ENCODE measurements at regions not wholly inside any gene's neighbourhood (a gene's known extent, or its start where the extent isn't known, plus 50 kb on each side); places are given as distances from the start of the nearest gene placed in this dataset.
A peak's percentile ranks its signal among the peaks of the same experiment; 100 is the strongest.

GRCh38 chr6:11366934-11367637 is 134.6 kb upstream of the NEDD9 start:
- DNase-seq (ENCODE audit: low read depth, low spot score) = peak; percentile 58
- peak overlapping the region; percentile 51 for H3K27ac ChIP-seq

- peak overlapping the region; percentile 51 for H3K27ac ChIP-seq
- no peak for DNase-seq (ENCODE audit: low read depth, low spot score)
Measured at GRCh38 chr6:11366183-11366933, 133.9 kb upstream of the NEDD9 start.

GRCh38 chr6:11364971-11365397 is 132.5 kb upstream of the NEDD9 start:
- DNase-seq (ENCODE audit: low read depth, low spot score) = no peak
- H3K27ac ChIP-seq = no peak overlapping the region

GRCh38 chr6:11363881-11364576 is 131.6 kb upstream of the NEDD9 start:
- peak overlapping the region; percentile 19 for H3K27ac ChIP-seq
- peak; percentile 67 for DNase-seq (ENCODE audit: low read depth, low spot score)

- no peak overlapping the region for H3K27ac ChIP-seq
- no peak for DNase-seq (ENCODE audit: low read depth, low spot score)
Measured at GRCh38 chr6:11362564-11362963, 130.1 kb upstream of the NEDD9 start.

DNA sequence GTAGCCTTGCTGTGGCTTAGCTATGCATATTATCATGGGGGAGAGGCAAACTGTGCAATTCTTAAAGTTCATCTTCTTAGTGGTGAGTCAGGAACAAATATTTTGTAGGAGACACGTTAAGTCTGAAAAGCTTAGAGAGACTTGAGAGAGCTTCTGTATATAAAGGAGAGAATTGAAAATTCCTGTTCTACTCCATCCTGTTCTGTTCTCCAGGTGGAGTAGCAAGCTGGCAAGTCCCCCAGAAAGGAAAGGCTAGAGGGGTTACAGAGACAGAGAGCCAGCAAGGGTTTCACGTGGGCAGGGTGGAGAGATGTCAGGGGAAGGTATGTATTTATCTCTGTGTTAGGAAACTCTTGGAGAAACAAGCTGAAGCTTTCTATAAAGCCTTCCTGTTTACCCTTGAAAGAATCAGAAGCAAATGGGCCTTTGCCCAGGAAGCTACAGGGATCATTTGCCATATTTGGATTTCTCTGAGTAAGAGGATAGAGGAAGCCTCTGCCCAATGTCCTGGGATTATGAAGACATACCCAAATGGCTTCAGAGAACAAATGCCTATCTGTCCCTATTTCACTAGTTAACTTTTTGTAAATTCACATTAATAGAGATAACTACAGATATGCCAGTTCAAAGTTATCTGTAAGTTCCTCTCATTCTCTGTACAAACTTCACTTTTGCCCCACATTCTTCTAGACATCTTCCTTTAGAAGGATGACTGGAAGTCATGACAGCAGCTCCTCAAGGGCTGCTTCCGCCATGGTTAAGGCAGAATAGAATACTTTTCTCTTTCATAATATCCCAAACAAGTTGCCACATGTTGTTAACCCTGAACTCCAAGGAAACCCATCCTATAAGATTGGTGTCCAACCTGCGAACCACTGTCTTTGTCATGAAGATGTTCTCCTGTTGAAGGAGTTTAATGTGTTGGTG is 126.7 kb upstream of the NEDD9 start:
- H3K27ac ChIP-seq = peak overlapping the region; percentile 34
- no peak for DNase-seq (ENCODE audit: low read depth, low spot score)

DNA sequence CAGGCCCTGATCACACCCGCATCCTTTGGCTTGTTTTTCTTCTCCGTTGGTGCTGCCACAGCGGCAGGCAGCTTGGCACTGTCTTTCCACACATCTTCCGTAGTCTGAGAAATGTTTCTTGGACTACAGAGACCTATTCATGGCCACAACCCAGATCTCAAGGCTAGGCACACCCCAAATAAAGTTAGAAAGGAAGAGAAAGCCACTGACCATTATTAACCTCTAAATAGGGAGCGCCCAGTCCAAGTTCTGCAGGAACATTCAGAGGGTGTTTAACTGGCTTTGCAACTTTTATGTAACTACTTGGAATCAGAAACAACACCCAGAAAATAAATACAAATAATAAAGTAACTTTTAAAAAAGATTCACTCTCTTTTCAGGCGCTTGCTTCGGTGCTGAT is 124.8 kb upstream of the NEDD9 start:
- peak overlapping the region; percentile 57 for H3K27ac ChIP-seq
- DNase-seq (ENCODE audit: low read depth, low spot score) = no peak

GRCh38 chr6:11356404-11357155 is 124.1 kb upstream of the NEDD9 start:
- no peak for DNase-seq (ENCODE audit: low read depth, low spot score)
- H3K27ac ChIP-seq = peak overlapping the region; percentile 57

GRCh38 chr6:11353921-11354389 is 121.5 kb upstream of the NEDD9 start:
- peak overlapping the region; percentile 51 for H3K27ac ChIP-seq

GRCh38 chr6:11350294-11350693 is 117.8 kb upstream of the NEDD9 start:
- DNase-seq (ENCODE audit: low read depth, low spot score) = no peak
- no peak overlapping the region for H3K27ac ChIP-seq

More at GRCh38 chr6:11353921-11354389, 121.5 kb upstream of the NEDD9 start:
- DNase-seq (ENCODE audit: low read depth, low spot score) = no peak

DNA sequence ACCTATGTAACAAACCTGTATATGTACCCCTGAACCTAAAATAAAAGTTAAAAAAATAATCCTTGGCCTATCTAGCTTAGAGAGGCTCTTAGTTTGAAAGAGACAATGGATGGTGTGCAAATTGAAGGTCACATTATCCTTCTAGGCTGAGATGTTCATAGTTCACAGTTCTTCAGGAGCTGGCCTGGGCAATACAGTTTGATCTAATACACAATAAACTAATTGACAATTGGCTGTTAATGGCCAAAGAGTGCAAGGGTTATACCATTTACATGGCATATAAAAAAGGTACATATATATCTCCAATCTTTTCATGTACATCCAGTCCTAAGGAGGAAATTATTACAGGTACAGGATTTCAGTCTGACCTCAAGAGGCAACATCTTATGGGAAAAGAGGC is 117.4 kb upstream of the NEDD9 start:
- no peak overlapping the region for H3K27ac ChIP-seq

GRCh38 chr6:11346516-11346915 is 114.0 kb upstream of the NEDD9 start:
- no peak for DNase-seq (ENCODE audit: low read depth, low spot score)

More for the DNA sequence above, 117.4 kb upstream of the NEDD9 start:
- DNase-seq (ENCODE audit: low read depth, low spot score) = no peak

DNA sequence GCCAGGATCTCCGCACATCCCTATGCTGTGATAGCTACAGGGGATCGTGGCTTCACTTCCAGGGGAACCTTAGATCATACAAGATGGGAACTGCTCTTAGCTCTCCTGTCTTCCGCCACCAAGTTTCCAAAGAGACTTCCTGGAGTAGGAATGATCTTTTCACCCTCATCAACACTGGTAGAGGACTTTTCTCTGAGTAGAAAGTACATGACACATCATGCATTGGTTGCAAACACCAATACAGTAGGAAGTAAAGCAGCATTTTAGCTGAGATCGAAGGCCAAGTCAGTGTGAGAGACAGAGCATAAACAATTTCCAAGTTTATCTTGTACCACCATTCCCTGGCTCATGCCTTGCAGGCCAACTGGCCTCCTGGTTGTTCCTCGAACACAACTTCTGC is 113.1 kb upstream of the NEDD9 start:
- DNase-seq (ENCODE audit: low read depth, low spot score) = no peak
- H3K27ac ChIP-seq = no peak overlapping the region

More at GRCh38 chr6:11346516-11346915, 114.0 kb upstream of the NEDD9 start:
- no peak overlapping the region for H3K27ac ChIP-seq

DNA sequence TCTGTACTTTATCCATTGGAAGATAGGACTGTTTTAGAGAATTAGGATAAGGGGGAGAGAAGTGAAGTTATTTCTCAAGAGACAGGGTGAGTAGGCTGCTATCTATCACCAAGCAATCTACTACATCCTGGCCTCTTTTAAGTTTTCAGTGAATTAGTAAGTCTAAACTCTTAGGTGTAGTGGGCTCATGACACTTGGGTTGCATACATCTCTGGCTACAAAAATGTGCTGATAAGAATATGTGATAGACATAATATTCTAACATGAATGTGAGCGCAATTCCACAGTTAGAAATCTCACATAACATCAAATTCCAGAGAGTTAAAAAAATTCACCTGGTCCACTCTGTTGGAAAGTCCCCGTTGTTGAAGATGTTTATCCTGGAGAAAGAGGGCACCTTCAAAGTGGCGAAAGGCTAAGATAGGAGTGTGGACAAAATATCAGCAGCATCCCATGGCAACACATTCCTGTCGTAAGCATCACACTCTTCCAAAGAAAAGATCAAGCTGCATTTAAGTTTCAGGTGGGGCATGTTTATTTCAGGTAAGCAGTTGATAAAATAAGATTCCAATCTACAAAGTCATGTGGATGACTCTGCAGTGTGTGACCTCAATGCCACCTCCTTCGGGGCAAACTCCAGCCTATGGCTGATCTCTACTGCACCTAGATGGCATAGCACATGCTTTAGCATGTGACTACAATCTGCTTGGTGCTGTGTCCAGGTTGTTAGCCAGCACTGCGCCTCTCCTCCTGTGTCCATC is 111.7 kb upstream of the NEDD9 start:
- H3K27ac ChIP-seq = peak overlapping the region; percentile 31
- peak; percentile 92 for DNase-seq (ENCODE audit: low read depth, low spot score)

DNA sequence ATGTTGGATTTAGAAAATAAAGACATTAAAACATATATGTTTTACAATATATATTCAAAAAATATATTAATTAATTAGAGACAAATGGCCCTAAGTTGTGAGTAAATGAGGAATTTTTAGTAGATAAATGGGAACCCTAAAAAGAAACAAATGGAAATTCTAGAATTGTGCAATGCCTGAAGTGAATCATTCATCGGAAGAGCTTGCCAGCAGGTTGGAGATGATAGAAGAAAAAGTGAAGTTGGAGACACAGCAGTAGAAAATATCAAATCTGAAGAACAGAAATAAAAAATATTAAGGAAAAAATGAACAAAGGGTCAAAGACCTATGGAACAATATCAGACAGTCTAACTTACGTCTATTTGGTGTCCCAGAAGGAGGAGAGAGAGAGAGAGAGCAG is 109.4 kb upstream of the NEDD9 start:
- H3K27ac ChIP-seq = no peak overlapping the region
- DNase-seq (ENCODE audit: low read depth, low spot score) = no peak

GRCh38 chr6:11341303-11341702 is 108.8 kb upstream of the NEDD9 start:
- DNase-seq (ENCODE audit: low read depth, low spot score) = no peak
- H3K27ac ChIP-seq = no peak overlapping the region

GRCh38 chr6:11339380-11339779 is 106.9 kb upstream of the NEDD9 start:
- DNase-seq (ENCODE audit: low read depth, low spot score) = no peak

GRCh38 chr6:11337306-11337705 is 104.8 kb upstream of the NEDD9 start:
- no peak for DNase-seq (ENCODE audit: low read depth, low spot score)
- H3K27ac ChIP-seq = no peak overlapping the region

More at GRCh38 chr6:11339380-11339779, 106.9 kb upstream of the NEDD9 start:
- H3K27ac ChIP-seq = no peak overlapping the region

Measured in epithelial cell of prostate (primary cell).